ENCODE measurements at regions not wholly inside any gene's neighbourhood (a gene's known extent, or its start where the extent isn't known, plus 50 kb on each side); places are given as distances from the start of the nearest gene placed in this dataset.
"Not testable (repeated sequence)": the region's sequence is repeated elsewhere in the genome, so short reads cannot be mapped to it uniquely, and the experiment has no call there.

- Mint-ChIP-seq H3K27me3 (no peaks in the 10 kb centered on the region), H3K4me3 (no peak overlapping the region)
- CTCF ChIA-PET = no interaction called here
Measured at GRCh38 chr6:67467341-67467740, 1167.7 kb upstream of the ADGRB3 start.

GRCh38 chr6:67462725-67463124 lies 1172.4 kb upstream of the ADGRB3 start:
- H3K4me3 Mint-ChIP-seq = not testable (repeated sequence)

More at GRCh38 chr6:67467341-67467740, 1167.7 kb upstream of the ADGRB3 start:
- H3K9me3 Mint-ChIP-seq = peaks cover 21% of the 10 kb centered on the region
- H3K4me1 Mint-ChIP-seq = no peaks in the 10 kb centered on the region
- DNase-seq = no peak
- POLR2A ChIA-PET = no interaction called here
- no peak overlapping the region for H3K27ac Mint-ChIP-seq
- no peaks in the 10 kb centered on the region for H3K36me3 Mint-ChIP-seq (ENCODE audit: low read depth)

GRCh38 chr6:67459556-67459955 lies 1175.5 kb upstream of the ADGRB3 start:
- no peak for DNase-seq
- Mint-ChIP-seq H3K4me3 (no peak overlapping the region), H3K27me3 (no peaks in the 10 kb centered on the region), H3K4me1 (no peaks in the 10 kb centered on the region), H3K27ac (no peak overlapping the region), H3K36me3 (ENCODE audit: low read depth) (no peaks in the 10 kb centered on the region), H3K9me3 (peaks cover 33% of the 10 kb centered on the region)
- ChIA-PET POLR2A (no interaction called here), CTCF (no interaction called here)

More at GRCh38 chr6:67462725-67463124, 1172.4 kb upstream of the ADGRB3 start:
- DNase-seq; POLR2A ChIA-PET; H3K36me3 Mint-ChIP-seq (ENCODE audit: low read depth); CTCF ChIA-PET; H3K27me3 Mint-ChIP-seq; H3K27ac Mint-ChIP-seq; H3K4me1 Mint-ChIP-seq: not testable (repeated sequence)
- H3K9me3 Mint-ChIP-seq = peaks cover 37% of the 10 kb centered on the region

- POLR2A ChIA-PET = no interaction called here
Measured at GRCh38 chr6:67458265-67458664, 1176.8 kb upstream of the ADGRB3 start.

GRCh38 chr6:67451874-67452273 lies 1183.2 kb upstream of the ADGRB3 start:
- peaks cover 9% of the 10 kb centered on the region for H3K9me3 Mint-ChIP-seq
- no peak for DNase-seq
- no peaks in the 10 kb centered on the region for H3K36me3 Mint-ChIP-seq (ENCODE audit: low read depth)
- no peaks in the 10 kb centered on the region for H3K27me3 Mint-ChIP-seq
- CTCF ChIA-PET = no interaction called here
- POLR2A ChIA-PET = no interaction called here
- no peak overlapping the region for H3K4me3 Mint-ChIP-seq
- no peak overlapping the region for H3K27ac Mint-ChIP-seq
- no peaks in the 10 kb centered on the region for H3K4me1 Mint-ChIP-seq

More at GRCh38 chr6:67458265-67458664, 1176.8 kb upstream of the ADGRB3 start:
- Mint-ChIP-seq H3K4me3 (no peak overlapping the region), H3K9me3 (peaks cover 33% of the 10 kb centered on the region), H3K27me3 (no peaks in the 10 kb centered on the region), H3K36me3 (ENCODE audit: low read depth) (no peaks in the 10 kb centered on the region), H3K27ac (no peak overlapping the region), H3K4me1 (no peaks in the 10 kb centered on the region)
- DNase-seq = no peak
- CTCF ChIA-PET = no interaction called here

GRCh38 chr6:67450641-67451040 lies 1184.4 kb upstream of the ADGRB3 start:
- ChIA-PET POLR2A (no interaction called here), CTCF (no interaction called here)
- no peaks in the 10 kb centered on the region for H3K36me3 Mint-ChIP-seq (ENCODE audit: low read depth)
- no peak overlapping the region for H3K27ac Mint-ChIP-seq
- no peak for DNase-seq
- H3K9me3 Mint-ChIP-seq = peaks cover 5% of the 10 kb centered on the region
- H3K4me3 Mint-ChIP-seq = no peak overlapping the region
- no peaks in the 10 kb centered on the region for H3K27me3 Mint-ChIP-seq
- no peaks in the 10 kb centered on the region for H3K4me1 Mint-ChIP-seq

- H3K9me3 Mint-ChIP-seq = peaks cover 5% of the 10 kb centered on the region
- DNase-seq = no peak
- H3K27ac Mint-ChIP-seq = no peak overlapping the region
- no peaks in the 10 kb centered on the region for H3K36me3 Mint-ChIP-seq (ENCODE audit: low read depth)
- no peaks in the 10 kb centered on the region for H3K27me3 Mint-ChIP-seq
- no peak overlapping the region for H3K4me3 Mint-ChIP-seq
- CTCF ChIA-PET = no interaction called here
- H3K4me1 Mint-ChIP-seq = no peaks in the 10 kb centered on the region
- POLR2A ChIA-PET = no interaction called here
Measured at GRCh38 chr6:67449602-67450001, 1185.5 kb upstream of the ADGRB3 start.

GRCh38 chr6:67433124-67433523 lies 1202.0 kb upstream of the ADGRB3 start:
- POLR2A ChIA-PET = no interaction called here
- no peaks in the 10 kb centered on the region for H3K27me3 Mint-ChIP-seq
- H3K4me3 Mint-ChIP-seq = no peak overlapping the region
- no peak overlapping the region for H3K27ac Mint-ChIP-seq
- CTCF ChIA-PET = no interaction called here
- H3K4me1 Mint-ChIP-seq = no peaks in the 10 kb centered on the region
- no peaks in the 10 kb centered on the region for H3K36me3 Mint-ChIP-seq (ENCODE audit: low read depth)
- no peak for DNase-seq
- H3K9me3 Mint-ChIP-seq = no peaks in the 10 kb centered on the region

GRCh38 chr6:67431076-67431475 lies 1204.0 kb upstream of the ADGRB3 start:
- DNase-seq = no peak
- no peaks in the 10 kb centered on the region for H3K36me3 Mint-ChIP-seq (ENCODE audit: low read depth)
- no peaks in the 10 kb centered on the region for H3K9me3 Mint-ChIP-seq

GRCh38 chr6:67426686-67427085 lies 1208.4 kb upstream of the ADGRB3 start:
- peaks cover 12% of the 10 kb centered on the region for H3K9me3 Mint-ChIP-seq
- H3K4me3 Mint-ChIP-seq; POLR2A ChIA-PET; CTCF ChIA-PET; H3K4me1 Mint-ChIP-seq; H3K36me3 Mint-ChIP-seq (ENCODE audit: low read depth); DNase-seq; H3K27me3 Mint-ChIP-seq; H3K27ac Mint-ChIP-seq: not testable (repeated sequence)

More at GRCh38 chr6:67431076-67431475, 1204.0 kb upstream of the ADGRB3 start:
- ChIA-PET CTCF (no interaction called here), POLR2A (no interaction called here)
- no peaks in the 10 kb centered on the region for H3K4me1 Mint-ChIP-seq
- no peaks in the 10 kb centered on the region for H3K27me3 Mint-ChIP-seq
- no peak overlapping the region for H3K27ac Mint-ChIP-seq
- no peak overlapping the region for H3K4me3 Mint-ChIP-seq

- DNase-seq = no peak
- no peaks in the 10 kb centered on the region for H3K9me3 Mint-ChIP-seq
- H3K4me3 Mint-ChIP-seq = no peak overlapping the region
- H3K27me3 Mint-ChIP-seq = no peaks in the 10 kb centered on the region
- ChIA-PET CTCF (no interaction called here), POLR2A (no interaction called here)
- H3K27ac Mint-ChIP-seq = no peak overlapping the region
- no peaks in the 10 kb centered on the region for H3K4me1 Mint-ChIP-seq
- no peaks in the 10 kb centered on the region for H3K36me3 Mint-ChIP-seq (ENCODE audit: low read depth)
Measured at GRCh38 chr6:67412035-67412434, 1223.0 kb upstream of the ADGRB3 start.

GRCh38 chr6:67411036-67411435 lies 1224.0 kb upstream of the ADGRB3 start:
- POLR2A ChIA-PET = no interaction called here
- H3K4me1 Mint-ChIP-seq = no peaks in the 10 kb centered on the region
- CTCF ChIA-PET = no interaction called here

GRCh38 chr6:67394254-67394653 lies 1240.8 kb upstream of the ADGRB3 start:
- no peak for DNase-seq
- Mint-ChIP-seq H3K27me3 (no peaks in the 10 kb centered on the region), H3K4me3 (no peak overlapping the region), H3K36me3 (ENCODE audit: low read depth) (no peaks in the 10 kb centered on the region), H3K27ac (no peak overlapping the region), H3K4me1 (no peaks in the 10 kb centered on the region), H3K9me3 (peaks cover 3% of the 10 kb centered on the region)
- POLR2A ChIA-PET = no interaction called here
- CTCF ChIA-PET = no interaction called here

More at GRCh38 chr6:67411036-67411435, 1224.0 kb upstream of the ADGRB3 start:
- Mint-ChIP-seq H3K36me3 (ENCODE audit: low read depth) (no peaks in the 10 kb centered on the region), H3K27me3 (no peaks in the 10 kb centered on the region), H3K27ac (no peak overlapping the region), H3K4me3 (no peak overlapping the region), H3K9me3 (peaks cover 2% of the 10 kb centered on the region)
- no peak for DNase-seq

- Mint-ChIP-seq H3K27me3 (no peaks in the 10 kb centered on the region), H3K4me1 (no peaks in the 10 kb centered on the region), H3K36me3 (ENCODE audit: low read depth) (no peaks in the 10 kb centered on the region), H3K9me3 (peaks cover 5% of the 10 kb centered on the region), H3K27ac (no peak overlapping the region), H3K4me3 (no peak overlapping the region)
- DNase-seq = no peak
- ChIA-PET CTCF (no interaction called here), POLR2A (no interaction called here)
Measured at GRCh38 chr6:67393356-67393755, 1241.7 kb upstream of the ADGRB3 start.

GRCh38 chr6:67391955-67392354 lies 1243.1 kb upstream of the ADGRB3 start:
- POLR2A ChIA-PET = no interaction called here
- H3K36me3 Mint-ChIP-seq (ENCODE audit: low read depth) = no peaks in the 10 kb centered on the region
- peaks cover 5% of the 10 kb centered on the region for H3K9me3 Mint-ChIP-seq
- DNase-seq = no peak
- CTCF ChIA-PET = no interaction called here
- no peaks in the 10 kb centered on the region for H3K27me3 Mint-ChIP-seq
- H3K4me1 Mint-ChIP-seq = no peaks in the 10 kb centered on the region
- H3K4me3 Mint-ChIP-seq = no peak overlapping the region
- H3K27ac Mint-ChIP-seq = no peak overlapping the region
